ENCODE measurements at regions not wholly inside any gene's neighbourhood (a gene's known extent, or its start where the extent isn't known, plus 50 kb on each side); places are given as distances from the start of the nearest gene placed in this dataset.

GRCh38 chr4:173794662-173795061 is 264.6 kb upstream of the HAND2 start:
- no peaks in the 10 kb centered on the region for H3K36me3 ChIP-seq (ENCODE audit: control insufficient read depth, low read length)

GRCh38 chr4:173793937-173794510 is 264.0 kb upstream of the HAND2 start:
- Histone ChIP-seq H3K4me1 (ENCODE audit: control insufficient read depth, low read length) (no peaks in the 10 kb centered on the region), H3K4me2 (ENCODE audit: low read length) (no peak overlapping the region), H3K27ac (ENCODE audit: low read depth, low read length) (no peak overlapping the region), H3K79me2 (ENCODE audit: control insufficient read depth, low read length) (no peaks in the 10 kb centered on the region), H3K9me3 (ENCODE audit: control insufficient read depth, insufficient read depth, low read length) (no peaks in the 10 kb centered on the region), H3K27me3 (ENCODE audit: control insufficient read depth, low read length) (no peaks in the 10 kb centered on the region), H3K4me3 (ENCODE audit: low read length) (no peak overlapping the region), H4K20me1 (ENCODE audit: control insufficient read depth, insufficient read depth, low read depth, low read length) (no peaks in the 10 kb centered on the region), H3F3A (ENCODE audit: control insufficient read depth, insufficient read depth) (no peaks in the 10 kb centered on the region), H3K36me3 (ENCODE audit: control insufficient read depth, low read length) (no peaks in the 10 kb centered on the region), H3K9me2 (replicated peaks; ENCODE audit: control insufficient read depth, low read length) (no peaks in the 10 kb centered on the region)
- TF ChIP-seq CTCF (IDR thresholded peaks at IDR 0.05; ENCODE audit: low read depth, low read length, poor library complexity, severe bottlenecking): no peak
- TF ChIP-seq EZH2phosphoT487 (IDR thresholded peaks at IDR 0.05; ENCODE audit: borderline replicate concordance, low read length): no peak

More at GRCh38 chr4:173794662-173795061, 264.6 kb upstream of the HAND2 start:
- H3K4me2 ChIP-seq (ENCODE audit: low read length): no peak overlapping the region
- H3K9me2 ChIP-seq (replicated peaks; ENCODE audit: control insufficient read depth, low read length): no peaks in the 10 kb centered on the region
- no peaks in the 10 kb centered on the region for H3K9me3 ChIP-seq (ENCODE audit: control insufficient read depth, insufficient read depth, low read length)
- H3K79me2 ChIP-seq (ENCODE audit: control insufficient read depth, low read length): no peaks in the 10 kb centered on the region
- H3K27me3 ChIP-seq (ENCODE audit: control insufficient read depth, low read length): no peaks in the 10 kb centered on the region
- no peak overlapping the region for H3K27ac ChIP-seq (ENCODE audit: low read depth, low read length)
- no peaks in the 10 kb centered on the region for H4K20me1 ChIP-seq (ENCODE audit: control insufficient read depth, insufficient read depth, low read depth, low read length)
- no peak overlapping the region for H3K4me3 ChIP-seq (ENCODE audit: low read length)
- no peaks in the 10 kb centered on the region for H3K4me1 ChIP-seq (ENCODE audit: control insufficient read depth, low read length)
- TF ChIP-seq CTCF (IDR thresholded peaks at IDR 0.05; ENCODE audit: low read depth, low read length, poor library complexity, severe bottlenecking) (no peak), EZH2phosphoT487 (IDR thresholded peaks at IDR 0.05; ENCODE audit: borderline replicate concordance, low read length) (no peak)
- no peaks in the 10 kb centered on the region for H3F3A ChIP-seq (ENCODE audit: control insufficient read depth, insufficient read depth)

- no peak overlapping the region for H3K27ac ChIP-seq (ENCODE audit: low read depth, low read length)
- H3K9me3 ChIP-seq (ENCODE audit: control insufficient read depth, insufficient read depth, low read length): no peaks in the 10 kb centered on the region
- no peaks in the 10 kb centered on the region for H4K20me1 ChIP-seq (ENCODE audit: control insufficient read depth, insufficient read depth, low read depth, low read length)
- no peaks in the 10 kb centered on the region for H3K9me2 ChIP-seq (replicated peaks; ENCODE audit: control insufficient read depth, low read length)
- H3F3A ChIP-seq (ENCODE audit: control insufficient read depth, insufficient read depth): no peaks in the 10 kb centered on the region
- H3K36me3 ChIP-seq (ENCODE audit: control insufficient read depth, low read length): no peaks in the 10 kb centered on the region
- no peaks in the 10 kb centered on the region for H3K4me1 ChIP-seq (ENCODE audit: control insufficient read depth, low read length)
- no peak for TF ChIP-seq CTCF (IDR thresholded peaks at IDR 0.05; ENCODE audit: low read depth, low read length, poor library complexity, severe bottlenecking)
- no peak overlapping the region for H3K4me3 ChIP-seq (ENCODE audit: low read length)
- no peaks in the 10 kb centered on the region for H3K27me3 ChIP-seq (ENCODE audit: control insufficient read depth, low read length)
- no peak overlapping the region for H3K4me2 ChIP-seq (ENCODE audit: low read length)
- no peaks in the 10 kb centered on the region for H3K79me2 ChIP-seq (ENCODE audit: control insufficient read depth, low read length)
Observed at GRCh38 chr4:173782660-173783059, 252.6 kb upstream of the HAND2 start.
